CD4-positive, alpha-beta T cell (primary cell): ENCODE measurements at regions not wholly inside any gene's neighbourhood (a gene's known extent, or its start where the extent isn't known, plus 50 kb on each side); places are given as distances from the start of the nearest gene placed in this dataset.
"Not testable (repeated sequence)": the region's sequence is repeated elsewhere in the genome, so short reads cannot be mapped to it uniquely, and the experiment has no call there.

Experiments used
- ATAC-seq: fragments of 200-7000 bp; cut with Tn5 transposase; one replicate; pipeline ENCODE4 v1.10.0; 2022; ENCODE audit warnings: mild to moderate bottlenecking; ENCODE audit not compliant: poor library complexity
- CTCF ChIA-PET: fragments of 350-600 bp; sonication (Branson Sonifier 250); formaldehyde crosslinking; loops from one replicate; lab custom pipeline; 2021; ENCODE audit warnings: antibody characterized with exemption, inconsistent platforms; lab: Charles Lee
- POLR2A ChIA-PET: fragments of 350-600 bp; sonication (Branson Sonifier 250); formaldehyde crosslinking; loops from one replicate; lab custom pipeline; 2021; ENCODE audit warnings: antibody characterized with exemption, inconsistent platforms; lab: Charles Lee
- DNase-seq, 14 experiments: peaks; one replicate each; pipeline ENCODE4 v3.0.0-alpha.2; 2013 to 2020; ENCODE audit warnings: mixed read lengths in 2 of 14
- H3K27ac ChIP-seq, 2 donors: one replicate each; pipeline versions ENCODE4 v1.5.1 to v1.7.0; 2013; ENCODE audit warnings: low read length in 2 of 2, low read depth in 1 of 2, mild to moderate bottlenecking in 1 of 2
- H3K27me3 ChIP-seq, 2 experiments: 1 replicate in 1 of 2; 2 replicates in 1 of 2; pipeline versions ENCODE4 v1.6.1 to v1.7.0; 2013; ENCODE audit warnings: low read length in 2 of 2, control low read depth in 1 of 2, mild to moderate bottlenecking in 1 of 2, moderate library complexity in 1 of 2; ENCODE audit not compliant: insufficient read depth in 2 of 2, control insufficient read depth in 1 of 2
- H3K36me3 ChIP-seq: one replicate; pipeline ENCODE4 v1.6.1; 2013; ENCODE audit warnings: low read length, control low read depth; ENCODE audit not compliant: insufficient read depth
- H3K4me1 ChIP-seq: one replicate; pipeline ENCODE4 v1.6.1; 2013; ENCODE audit warnings: low read length, control low read depth; ENCODE audit not compliant: insufficient read depth
- H3K4me3 ChIP-seq: one replicate; pipeline ENCODE4 v1.5.1; 2013; ENCODE audit warnings: mild to moderate bottlenecking, low read length, moderate library complexity
- H3K9me3 ChIP-seq, 2 experiments: 1 replicate in 1 of 2; 2 replicates in 1 of 2; pipeline versions ENCODE4 v1.6.1 to v1.7.0; 2013; ENCODE audit warnings: low read length in 2 of 2, mild to moderate bottlenecking in 2 of 2, control low read depth in 1 of 2, moderate library complexity in 1 of 2; ENCODE audit not compliant: control insufficient read depth in 1 of 2, insufficient read depth in 1 of 2
- H3K27ac Mint-ChIP-seq: one replicate; pipeline ENCODE4 v1.8.0; 2020; ENCODE audit warnings: mixed read lengths
- H3K27me3 Mint-ChIP-seq: one replicate; pipeline ENCODE4 v1.8.0; 2021; ENCODE audit warnings: mixed read lengths
- H3K36me3 Mint-ChIP-seq: one replicate; pipeline ENCODE4 v1.8.0; 2021; ENCODE audit warnings: low read depth, mixed read lengths
- H3K4me1 Mint-ChIP-seq: one replicate; pipeline ENCODE4 v1.8.0; 2021; ENCODE audit warnings: low read depth, mixed read lengths
- H3K4me3 Mint-ChIP-seq: one replicate; pipeline ENCODE4 v1.8.0; 2020; ENCODE audit warnings: mild to moderate bottlenecking, mixed read lengths
- H3K9me3 Mint-ChIP-seq: one replicate; pipeline ENCODE4 v1.8.0; 2020; ENCODE audit warnings: mixed read lengths
- intact Hi-C, 2 experiments: fragments of 100-400 bp; cut with DNase I in 1 of 2; cut with micrococcal nuclease in 1 of 2; formaldehyde crosslinking; loops; one replicate each; pipeline versions ENCODE4 v1.15.1 to v1.9.0; 2023 to 2025; cut with DNase I, micrococcal nuclease

- H3K9me3 Mint-ChIP-seq, POLR2A ChIA-PET, H3K27ac Mint-ChIP-seq, DNase-seq, H3K36me3 ChIP-seq, ATAC-seq, H3K36me3 Mint-ChIP-seq, H3K27me3 ChIP-seq, CTCF ChIA-PET, H3K4me1 ChIP-seq, H3K4me3 ChIP-seq, H3K9me3 ChIP-seq, H3K4me1 Mint-ChIP-seq, H3K4me3 Mint-ChIP-seq, intact Hi-C loops, H3K27me3 Mint-ChIP-seq, H3K27ac ChIP-seq: not testable (repeated sequence)
Measured at GRCh38 chr16:22586732-22587131, 76.0 kb downstream of the NPIPB5 start.

GRCh38 chr16:22589757-22590156, 79.1 kb downstream of the NPIPB5 start:
- H3K27ac ChIP-seq, H3K36me3 Mint-ChIP-seq, ATAC-seq, H3K9me3 ChIP-seq, H3K36me3 ChIP-seq, H3K4me3 Mint-ChIP-seq, H3K4me1 ChIP-seq, CTCF ChIA-PET, H3K4me1 Mint-ChIP-seq, DNase-seq, H3K4me3 ChIP-seq, H3K9me3 Mint-ChIP-seq, H3K27me3 Mint-ChIP-seq, H3K27ac Mint-ChIP-seq, H3K27me3 ChIP-seq, POLR2A ChIA-PET, intact Hi-C loops: not testable (repeated sequence)

GRCh38 chr16:22596445-22597045, 85.9 kb downstream of the NPIPB5 start:
- H3K27me3 Mint-ChIP-seq, H3K4me3 ChIP-seq, H3K27ac Mint-ChIP-seq, H3K27ac ChIP-seq, H3K4me1 ChIP-seq, DNase-seq, H3K27me3 ChIP-seq, H3K4me1 Mint-ChIP-seq, H3K9me3 ChIP-seq, H3K9me3 Mint-ChIP-seq, intact Hi-C loops, H3K4me3 Mint-ChIP-seq, CTCF ChIA-PET, POLR2A ChIA-PET, ATAC-seq, H3K36me3 Mint-ChIP-seq, H3K36me3 ChIP-seq: not testable (repeated sequence)

GRCh38 chr16:22603744-22604143, 93.1 kb downstream of the NPIPB5 start:
- ATAC-seq, POLR2A ChIA-PET, intact Hi-C loops, H3K27me3 Mint-ChIP-seq, H3K36me3 ChIP-seq, DNase-seq, H3K27ac Mint-ChIP-seq, H3K4me3 ChIP-seq, H3K27ac ChIP-seq, H3K4me1 Mint-ChIP-seq, H3K9me3 Mint-ChIP-seq, H3K36me3 Mint-ChIP-seq, H3K4me1 ChIP-seq, H3K27me3 ChIP-seq, CTCF ChIA-PET, H3K9me3 ChIP-seq, H3K4me3 Mint-ChIP-seq: not testable (repeated sequence)

GRCh38 chr16:22606619-22607018, 95.9 kb downstream of the NPIPB5 start:
- H3K9me3 Mint-ChIP-seq, H3K27me3 ChIP-seq, H3K4me1 Mint-ChIP-seq, H3K4me3 ChIP-seq, H3K27ac ChIP-seq, H3K4me3 Mint-ChIP-seq, H3K4me1 ChIP-seq, intact Hi-C loops, H3K27me3 Mint-ChIP-seq, H3K27ac Mint-ChIP-seq, H3K36me3 ChIP-seq, H3K9me3 ChIP-seq, POLR2A ChIA-PET, H3K36me3 Mint-ChIP-seq, CTCF ChIA-PET, ATAC-seq, DNase-seq: not testable (repeated sequence)

- ATAC-seq, H3K27me3 ChIP-seq, H3K9me3 ChIP-seq, intact Hi-C loops, H3K4me3 Mint-ChIP-seq, DNase-seq, H3K27me3 Mint-ChIP-seq, H3K4me3 ChIP-seq, H3K27ac Mint-ChIP-seq, POLR2A ChIA-PET, H3K4me1 Mint-ChIP-seq, H3K9me3 Mint-ChIP-seq, H3K36me3 ChIP-seq, H3K27ac ChIP-seq, CTCF ChIA-PET, H3K4me1 ChIP-seq, H3K36me3 Mint-ChIP-seq: not testable (repeated sequence)
Measured at GRCh38 chr16:22609798-22610197, 99.1 kb downstream of the NPIPB5 start.

- ATAC-seq, H3K9me3 ChIP-seq, H3K27me3 ChIP-seq, H3K36me3 ChIP-seq, DNase-seq, H3K9me3 Mint-ChIP-seq, H3K27ac Mint-ChIP-seq, H3K4me3 ChIP-seq, intact Hi-C loops, CTCF ChIA-PET, H3K27ac ChIP-seq, H3K36me3 Mint-ChIP-seq, POLR2A ChIA-PET, H3K4me3 Mint-ChIP-seq, H3K4me1 Mint-ChIP-seq, H3K4me1 ChIP-seq: not testable (repeated sequence)
- peaks cover 16% of the 10 kb centered on the region for H3K27me3 Mint-ChIP-seq
Measured at GRCh38 chr16:22611128-22611527, 100.4 kb downstream of the NPIPB5 start.
